ENCODE measurements at regions not wholly inside any gene's neighbourhood (a gene's known extent, or its start where the extent isn't known, plus 50 kb on each side); places are given as distances from the start of the nearest gene placed in this dataset.

DNA sequence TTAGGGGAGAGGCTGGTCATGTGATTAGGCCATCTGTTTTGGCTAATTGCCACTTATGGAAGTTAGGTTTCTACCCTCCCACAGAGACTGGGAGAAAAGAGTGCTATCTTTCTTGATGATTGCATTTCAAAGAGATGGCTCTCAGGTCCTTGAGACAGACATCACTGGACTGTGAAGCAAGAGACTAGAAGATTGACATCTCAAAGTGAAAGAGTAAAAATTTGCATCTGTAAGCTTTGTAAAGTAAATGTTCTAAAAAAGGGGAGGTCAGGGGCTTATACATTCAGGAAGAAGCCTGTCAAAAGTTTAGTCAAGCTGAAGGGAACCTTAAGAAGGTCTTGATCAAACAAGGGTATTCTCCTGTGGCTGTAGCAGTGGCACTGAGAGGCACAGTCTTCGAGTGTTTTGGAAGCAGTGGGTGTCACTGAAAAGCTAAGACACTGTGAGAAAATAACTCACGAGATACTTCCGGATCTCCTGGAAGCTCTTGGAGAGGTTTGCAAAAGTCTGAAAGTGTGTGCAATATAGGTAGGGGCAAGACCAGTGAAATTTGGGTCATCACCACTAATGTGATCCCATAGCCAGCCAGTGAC is 342.1 kb downstream of the PHF14 start:
- TF ChIP-seq ZBTB7A (IDR thresholded peaks at IDR 0.05; ENCODE audit: low read depth) (no peak), TCF12 (IDR thresholded peaks at IDR 0.05; ENCODE audit: low read depth) (no peak), USF1 (IDR thresholded peaks at IDR 0.05) (no peak), YY1 (IDR thresholded peaks at IDR 0.05; ENCODE audit: low read depth) (no peak), NFIC (IDR thresholded peaks at IDR 0.05) (no peak), FOXM1 (IDR thresholded peaks at IDR 0.05; ENCODE audit: borderline replicate concordance, low read depth) (no peak), TAF1 (IDR thresholded peaks at IDR 0.05; ENCODE audit: low read depth) (no peak), EGR1 (IDR thresholded peaks at IDR 0.05) (no peak), TEAD4 (IDR thresholded peaks at IDR 0.05) (no peak), EP300 (IDR thresholded peaks at IDR 0.05; ENCODE audit: borderline replicate concordance) (no peak), RAD21 (IDR thresholded peaks at IDR 0.05; ENCODE audit: low read depth) (no peak), REST (IDR thresholded peaks at IDR 0.05; ENCODE audit: low read depth) (no peak), CREB1 (IDR thresholded peaks at IDR 0.05; ENCODE audit: low read depth) (no peak), CEBPB (IDR thresholded peaks at IDR 0.05) (no peak)
- TF ChIP-seq, protein P1, sequence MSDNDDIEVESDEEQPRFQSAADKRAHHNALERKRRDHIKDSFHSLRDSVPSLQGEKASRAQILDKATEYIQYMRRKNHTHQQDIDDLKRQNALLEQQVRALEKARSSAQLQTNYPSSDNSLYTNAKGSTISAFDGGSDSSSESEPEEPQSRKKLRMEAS (IDR thresholded peaks at IDR 0.05), result no peak

GRCh38 chr7:11317766-11318165 is 344.1 kb downstream of the PHF14 start:
- TF ChIP-seq, protein P1 (IDR thresholded peaks at IDR 0.05), result no peak
- TF ChIP-seq USF1 (IDR thresholded peaks at IDR 0.05) (no peak), TCF12 (IDR thresholded peaks at IDR 0.05; ENCODE audit: low read depth) (no peak), YY1 (IDR thresholded peaks at IDR 0.05; ENCODE audit: low read depth) (no peak), FOXM1 (IDR thresholded peaks at IDR 0.05; ENCODE audit: borderline replicate concordance, low read depth) (no peak), TEAD4 (IDR thresholded peaks at IDR 0.05) (no peak), EP300 (IDR thresholded peaks at IDR 0.05; ENCODE audit: borderline replicate concordance) (no peak), EGR1 (IDR thresholded peaks at IDR 0.05) (no peak), ZBTB7A (IDR thresholded peaks at IDR 0.05; ENCODE audit: low read depth) (no peak), CREB1 (IDR thresholded peaks at IDR 0.05; ENCODE audit: low read depth) (no peak), REST (IDR thresholded peaks at IDR 0.05; ENCODE audit: low read depth) (no peak), RAD21 (IDR thresholded peaks at IDR 0.05; ENCODE audit: low read depth) (no peak), CEBPB (IDR thresholded peaks at IDR 0.05) (no peak), NFIC (IDR thresholded peaks at IDR 0.05) (no peak), TAF1 (IDR thresholded peaks at IDR 0.05; ENCODE audit: low read depth) (no peak)

DNA sequence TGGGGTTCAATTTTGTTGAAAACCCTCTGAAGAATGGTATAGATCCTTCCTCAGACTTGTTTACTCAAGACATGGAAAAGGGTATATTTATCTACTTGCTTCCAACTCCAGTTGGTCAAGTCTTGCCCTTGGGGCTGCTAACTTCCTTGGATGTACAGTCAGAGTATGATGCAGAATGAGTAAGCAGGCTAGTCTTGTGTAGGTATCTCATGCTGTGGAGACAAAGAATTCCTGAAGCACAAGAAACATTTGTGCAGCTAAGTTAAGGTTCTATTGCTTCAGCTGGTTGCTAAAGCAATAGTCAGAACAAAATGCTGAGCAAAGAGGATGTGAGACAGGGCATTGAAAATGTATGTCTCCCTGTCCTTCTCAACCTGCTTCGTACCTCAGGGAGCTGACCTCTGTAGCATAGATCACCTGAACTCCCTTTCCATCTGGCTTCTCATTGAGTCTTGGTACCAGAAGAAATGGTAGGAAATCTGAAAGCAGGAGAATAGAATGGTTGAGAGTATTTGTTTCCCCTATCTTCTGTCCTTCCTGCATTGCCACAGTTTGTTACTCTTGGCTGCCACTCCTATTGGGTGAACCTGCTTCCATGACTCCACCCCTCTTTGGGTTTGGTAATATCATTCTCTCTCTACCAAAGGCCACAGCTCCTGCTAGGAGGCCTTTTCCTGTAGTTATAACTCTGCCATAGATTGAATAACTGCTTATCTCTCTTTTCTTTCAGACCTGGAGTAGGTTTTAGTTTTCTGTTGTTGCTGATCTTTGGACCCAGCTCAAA is 346.0 kb downstream of the PHF14 start:
- TF ChIP-seq TAF1 (IDR thresholded peaks at IDR 0.05; ENCODE audit: low read depth), result no peak
- no peak for TF ChIP-seq FOXM1 (IDR thresholded peaks at IDR 0.05; ENCODE audit: borderline replicate concordance, low read depth)
- TF ChIP-seq NFIC (IDR thresholded peaks at IDR 0.05), result no peak
- TF ChIP-seq REST (IDR thresholded peaks at IDR 0.05; ENCODE audit: low read depth), result no peak
- no peak for TF ChIP-seq RAD21 (IDR thresholded peaks at IDR 0.05; ENCODE audit: low read depth)
- TF ChIP-seq EGR1 (IDR thresholded peaks at IDR 0.05), result no peak
- TF ChIP-seq EP300 (IDR thresholded peaks at IDR 0.05; ENCODE audit: borderline replicate concordance), result no peak
- TF ChIP-seq YY1 (IDR thresholded peaks at IDR 0.05; ENCODE audit: low read depth), result no peak
- TF ChIP-seq CREB1 (IDR thresholded peaks at IDR 0.05; ENCODE audit: low read depth), result no peak
- TF ChIP-seq, protein P1 (IDR thresholded peaks at IDR 0.05), result no peak

All from Ishikawa (cell line).